HG03066 (cell line): ENCODE measurements at regions not wholly inside any gene's neighbourhood (a gene's known extent, or its start where the extent isn't known, plus 50 kb on each side); places are given as distances from the start of the nearest gene placed in this dataset.

Experiments
- ATAC-seq: cut with Tn5 transposase; IDR thresholded peaks from one replicate; pipeline ENCODE4 v1.9.1; 2021; ENCODE audit warnings: low read depth; ENCODE audit not compliant: unreplicated experiment

DNA sequence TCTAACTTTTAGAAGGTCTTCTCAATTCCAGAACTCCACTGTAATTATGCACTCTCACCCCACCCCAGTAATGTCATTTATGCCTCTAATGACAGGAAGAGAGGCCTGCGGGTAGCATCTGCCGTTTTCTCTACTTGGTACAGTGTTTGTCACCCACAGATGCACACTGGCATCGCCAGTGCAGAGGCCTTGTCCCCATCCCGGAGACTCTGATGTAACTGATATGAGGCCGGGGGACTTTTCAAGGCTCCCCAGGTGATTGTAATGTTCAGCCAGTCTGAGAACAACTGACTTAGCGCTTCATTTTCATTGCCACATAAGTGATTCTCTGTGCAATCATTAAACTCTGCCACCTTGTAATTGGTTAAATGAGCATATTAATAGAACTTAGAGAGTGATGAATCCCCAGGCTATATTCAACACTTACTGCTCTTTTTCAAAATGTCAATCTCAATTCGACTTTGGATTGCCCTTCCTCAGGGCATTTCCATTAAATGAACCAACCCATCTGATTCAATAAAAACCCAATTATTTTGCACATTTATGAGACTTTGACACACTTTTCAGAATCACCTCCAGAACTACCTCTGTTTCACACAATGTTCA, 113.2 kb downstream of the HERPUD2 start:
- ATAC-seq = no peak

DNA sequence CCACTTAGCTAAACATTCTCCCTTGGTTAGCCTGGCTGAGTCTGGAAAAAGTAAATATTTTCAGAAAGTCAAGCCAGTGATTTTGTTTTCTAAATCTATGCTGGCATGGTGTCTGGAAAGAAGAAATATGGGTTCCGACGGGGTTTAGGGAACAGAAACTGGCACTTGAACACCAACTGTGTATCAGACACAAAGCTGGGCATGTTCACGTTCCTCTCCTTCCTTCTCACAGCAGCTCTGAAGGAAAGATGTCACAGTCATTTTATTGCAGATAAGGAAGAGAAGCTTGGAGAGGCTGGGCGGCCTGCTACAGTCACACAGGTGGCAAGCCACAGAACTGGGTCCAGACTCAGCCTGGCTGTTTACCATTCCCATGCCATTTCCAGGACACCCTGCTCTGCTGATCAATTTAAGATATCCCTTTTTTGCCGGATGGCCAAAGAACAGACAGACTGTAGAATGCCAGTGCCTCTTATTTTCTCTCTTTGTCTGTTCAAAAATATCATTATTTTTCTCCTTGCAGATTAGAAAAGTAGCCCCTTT, 118.8 kb downstream of the HERPUD2 start:
- no peak for ATAC-seq

DNA sequence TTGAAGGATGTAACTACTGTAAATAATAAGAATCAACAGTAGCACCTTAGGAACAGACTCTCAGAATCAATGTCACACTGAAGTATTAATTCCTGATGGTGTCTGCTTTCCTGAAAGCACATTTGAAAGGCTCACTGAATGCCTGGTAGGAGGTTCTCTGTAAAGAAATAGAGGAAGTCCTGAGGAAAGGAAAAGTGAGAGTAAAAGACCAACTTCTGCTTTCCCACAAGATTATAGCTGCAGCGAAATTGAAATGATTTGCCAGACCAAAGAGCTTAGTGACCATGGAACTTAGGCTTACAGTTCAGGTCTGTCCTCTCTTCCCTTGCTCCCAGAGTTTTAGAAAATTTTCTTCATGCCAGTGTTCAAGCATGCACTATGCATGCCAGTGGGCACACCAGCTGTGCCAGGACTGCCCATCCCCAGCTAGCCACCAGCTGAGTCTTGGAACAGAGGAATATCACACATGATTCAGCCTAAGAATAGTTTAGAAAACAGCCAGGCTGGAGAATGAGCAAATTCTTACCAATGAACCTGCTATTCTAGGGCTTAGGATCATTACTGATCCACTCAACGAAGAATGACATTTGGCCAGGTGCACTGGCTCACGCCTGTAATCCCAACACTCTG, 123.2 kb downstream of the HERPUD2 start:
- ATAC-seq = no peak

DNA sequence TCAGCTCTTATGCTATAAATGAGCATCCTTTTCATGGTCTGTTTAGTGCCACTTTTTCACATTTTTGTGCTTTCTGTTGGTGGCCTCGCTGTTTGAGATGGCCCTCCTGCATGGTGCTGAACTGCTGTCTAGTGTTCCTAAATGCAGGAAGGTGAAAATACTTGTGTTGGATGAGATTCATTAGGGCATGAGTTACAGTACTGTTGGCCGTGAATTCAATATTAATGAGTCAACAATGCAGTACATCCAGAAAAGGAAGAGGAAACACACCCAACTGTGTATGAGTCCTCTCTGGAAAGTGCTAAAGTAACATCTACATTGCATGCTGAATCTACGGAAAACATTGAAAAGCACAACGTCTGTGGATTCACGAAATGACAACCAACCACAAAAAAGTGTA, 124.0 kb downstream of the HERPUD2 start:
- ATAC-seq = no peak

DNA sequence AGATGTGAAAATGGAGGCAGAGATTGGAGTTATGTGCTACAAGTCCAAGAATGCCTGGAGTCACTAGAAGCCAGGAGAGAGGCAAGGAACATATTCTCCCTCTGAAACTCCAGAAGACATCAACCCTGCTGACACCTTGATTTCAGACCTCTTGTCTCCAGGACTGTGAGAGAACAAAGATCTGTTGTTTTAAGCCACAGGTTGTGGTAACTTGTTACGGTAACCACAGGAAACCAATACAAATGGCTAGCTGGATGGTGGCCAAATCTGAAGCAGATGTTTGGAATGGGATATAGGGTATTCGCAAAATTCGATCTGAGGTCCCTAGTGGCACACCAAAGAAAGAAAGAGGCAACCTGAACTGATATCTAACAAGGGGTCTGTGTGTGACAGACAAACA, 129.0 kb downstream of the HERPUD2 start:
- ATAC-seq = no peak

DNA sequence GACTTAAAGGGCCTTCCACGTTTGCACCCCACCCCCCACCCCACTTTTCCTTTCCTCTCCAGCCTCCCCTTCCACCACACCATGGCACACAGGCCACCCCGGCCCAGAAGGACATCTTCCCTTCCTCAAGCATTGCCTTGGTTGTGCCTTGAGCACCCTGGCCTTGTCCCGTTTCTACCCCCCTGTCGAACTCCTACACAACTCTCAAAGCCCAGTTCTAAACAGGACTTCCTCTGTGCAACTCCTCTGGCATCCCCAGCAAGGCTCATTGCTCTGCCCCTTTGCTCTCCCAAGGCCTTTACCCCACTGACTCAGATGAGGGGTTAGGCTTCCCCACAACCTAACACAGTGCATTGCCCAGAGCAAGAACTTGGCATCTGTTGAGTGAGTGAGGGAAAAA, 136.1 kb downstream of the HERPUD2 start:
- ATAC-seq = no peak

DNA sequence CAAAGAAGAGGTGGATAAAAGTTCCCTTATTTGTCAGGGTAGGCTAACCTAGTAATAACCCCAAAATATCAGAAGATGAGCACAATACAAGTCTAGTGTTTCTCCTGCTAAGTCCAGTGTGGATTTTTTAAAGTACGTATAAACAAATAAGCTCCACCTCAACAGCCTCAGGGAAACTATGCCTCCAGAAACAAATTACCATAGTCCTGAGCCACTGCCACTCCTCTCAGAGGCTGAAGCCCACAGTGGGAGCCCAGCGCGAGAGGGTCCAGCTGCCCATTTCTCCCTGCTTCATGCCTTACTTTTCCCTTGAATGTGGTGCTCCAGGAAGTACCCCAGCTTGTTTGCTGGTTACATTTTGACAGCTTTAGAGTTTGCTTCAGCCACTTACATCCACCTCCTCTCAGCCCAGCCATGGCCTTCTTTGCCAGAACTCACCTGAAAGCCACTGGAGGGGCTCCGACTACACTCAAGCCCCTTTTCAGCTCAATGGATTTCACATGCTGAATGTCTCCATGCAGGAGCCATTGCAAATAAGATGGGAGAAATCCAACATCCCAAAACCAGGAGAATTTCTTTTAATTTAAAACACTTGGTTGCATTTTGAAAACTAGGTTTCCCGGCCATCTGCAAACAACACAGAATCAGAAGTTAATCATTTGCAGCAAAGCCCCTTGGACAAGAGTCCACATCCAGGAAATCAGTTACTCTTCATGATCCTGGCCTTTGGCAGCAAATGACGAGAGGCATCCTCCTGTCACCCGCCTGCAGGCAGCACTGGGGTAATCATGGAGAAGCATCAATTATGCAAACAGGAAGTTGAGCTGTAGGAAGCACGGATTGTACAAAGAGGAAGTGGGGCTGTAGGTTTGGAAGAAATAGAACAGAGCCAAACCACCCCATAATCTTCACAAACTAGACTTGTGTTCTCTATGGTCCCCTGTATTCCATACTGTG, 138.1 kb downstream of the HERPUD2 start:
- ATAC-seq = no peak

DNA sequence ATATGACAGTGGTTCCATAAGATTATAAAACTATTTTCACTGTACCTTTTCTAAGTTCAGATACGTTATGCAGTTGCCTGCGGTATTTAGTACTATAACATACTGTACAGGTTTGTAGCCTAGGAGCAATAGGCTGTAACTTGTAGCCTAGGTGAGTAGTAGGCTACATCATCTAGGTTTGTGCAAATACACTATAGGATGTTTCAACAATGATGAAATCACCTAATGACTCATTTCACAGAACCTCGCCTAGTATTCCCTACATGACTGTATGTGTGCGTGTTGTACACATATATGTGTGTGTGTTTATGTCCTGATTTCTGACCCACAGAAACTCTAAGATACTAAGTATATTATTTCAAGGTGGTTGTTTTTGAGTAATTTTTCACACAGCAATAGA, 139.0 kb downstream of the HERPUD2 start:
- no peak for ATAC-seq

DNA sequence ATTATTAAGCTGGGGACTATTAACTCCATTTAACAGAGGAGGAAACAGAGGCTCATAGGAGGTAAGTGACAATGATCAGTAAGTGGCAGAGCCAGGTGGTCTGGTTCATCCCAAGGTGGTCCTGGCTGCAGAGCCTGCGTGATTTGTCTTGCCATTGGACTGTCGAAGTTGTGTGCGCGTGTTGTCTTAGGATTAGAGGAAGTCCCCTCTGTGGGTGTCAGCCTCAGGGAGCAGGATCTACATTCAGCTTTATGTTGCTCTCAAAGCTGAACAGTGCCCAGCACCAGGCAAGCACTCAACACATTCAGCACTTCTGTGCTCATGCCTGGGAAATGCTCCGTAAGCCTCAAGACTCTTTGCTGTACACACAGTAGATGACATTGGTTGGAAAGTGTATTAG, 139.5 kb downstream of the HERPUD2 start:
- no peak for ATAC-seq

DNA sequence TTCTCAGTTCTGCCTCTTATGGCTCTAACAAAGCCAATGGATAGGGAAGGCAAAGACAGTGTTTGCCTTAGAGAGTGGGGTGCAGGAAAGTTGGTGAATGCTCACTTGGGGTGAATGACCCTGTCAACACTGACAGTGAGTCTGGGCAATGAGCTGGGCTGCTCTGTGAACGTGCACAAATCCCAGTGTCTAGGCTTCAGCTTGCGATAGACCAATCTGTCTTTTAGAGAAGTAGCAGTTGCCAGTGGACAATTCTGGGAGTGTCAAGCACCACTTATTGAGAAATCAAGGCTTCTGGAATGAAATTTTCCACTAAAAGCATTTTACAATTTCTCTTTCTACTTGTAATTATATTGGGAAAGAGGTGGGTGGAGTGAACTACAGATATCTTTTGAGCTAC, 141.4 kb downstream of the HERPUD2 start:
- ATAC-seq = no peak

DNA sequence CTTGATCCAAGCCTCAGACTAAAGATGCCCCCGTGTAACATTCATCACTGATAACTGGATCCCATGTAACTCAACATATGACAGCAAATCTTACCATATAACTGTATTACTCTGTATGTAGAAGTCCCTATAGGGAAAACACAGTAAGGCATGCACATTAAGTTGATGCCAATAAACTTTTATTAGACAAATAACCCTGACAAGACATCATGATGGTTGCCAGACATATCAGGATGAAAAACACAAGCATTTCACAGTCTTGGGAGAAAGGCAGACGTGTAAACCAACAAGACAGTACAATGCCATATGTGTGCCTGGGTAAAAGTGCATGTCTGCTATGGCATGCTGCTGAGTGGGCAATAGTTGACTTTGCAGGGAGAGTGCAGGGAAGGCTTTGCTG, 142.2 kb downstream of the HERPUD2 start:
- ATAC-seq = no peak

DNA sequence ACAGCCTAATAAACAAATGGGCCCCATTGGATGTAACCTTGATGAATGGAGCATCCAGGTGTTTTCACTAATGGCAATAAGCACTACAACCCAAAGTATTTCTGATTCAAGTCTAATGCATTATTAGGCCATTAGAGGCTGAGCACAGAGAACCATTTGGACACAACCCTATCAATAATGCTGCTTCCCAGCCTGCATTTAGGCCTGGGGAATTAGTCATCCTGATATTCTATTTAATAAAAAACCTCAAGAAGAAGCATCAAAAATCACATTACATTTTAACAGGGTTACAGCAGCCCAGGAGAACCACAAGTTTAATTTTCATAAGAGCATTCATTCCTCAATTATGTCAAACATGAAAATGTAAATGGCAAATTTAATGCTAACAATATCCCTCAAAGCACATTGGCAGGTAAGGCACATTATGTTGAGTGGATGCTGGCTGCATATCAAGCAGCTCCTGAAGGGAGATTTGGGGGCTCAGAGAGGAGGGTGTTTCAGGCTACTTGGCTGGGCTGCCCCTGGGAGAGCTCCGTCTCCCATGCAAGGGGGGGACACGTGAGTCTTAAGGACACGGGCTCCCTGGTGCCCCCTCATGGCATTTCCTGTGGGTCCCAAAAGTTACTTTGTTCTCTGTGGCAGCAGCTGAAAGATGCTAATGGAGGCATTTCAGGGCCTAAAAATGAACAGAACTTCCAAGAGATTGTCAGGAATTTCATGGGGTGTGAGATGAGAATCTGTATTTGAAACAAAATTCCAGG, 143.4 kb downstream of the HERPUD2 start:
- ATAC-seq = no peak

DNA sequence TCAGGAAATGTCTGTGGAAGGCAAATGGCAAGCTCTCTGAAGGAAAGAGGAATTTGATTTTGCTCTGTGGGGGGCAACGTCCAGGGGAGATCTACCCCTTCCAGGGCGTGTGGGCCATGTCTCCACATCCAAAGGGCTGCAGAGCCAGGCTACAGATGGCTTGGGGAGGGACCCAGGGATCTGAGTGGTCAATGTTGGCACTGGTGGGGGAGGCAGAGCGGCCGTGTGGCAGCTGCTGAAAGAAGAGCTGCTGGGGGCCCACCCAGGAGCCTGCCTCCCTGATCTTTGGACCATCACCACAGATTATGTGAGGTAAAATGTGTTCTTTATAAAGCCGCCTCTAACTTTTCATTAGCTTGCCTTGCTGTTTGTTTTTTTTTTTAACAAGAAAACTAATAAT, 144.1 kb downstream of the HERPUD2 start:
- ATAC-seq = no peak

DNA sequence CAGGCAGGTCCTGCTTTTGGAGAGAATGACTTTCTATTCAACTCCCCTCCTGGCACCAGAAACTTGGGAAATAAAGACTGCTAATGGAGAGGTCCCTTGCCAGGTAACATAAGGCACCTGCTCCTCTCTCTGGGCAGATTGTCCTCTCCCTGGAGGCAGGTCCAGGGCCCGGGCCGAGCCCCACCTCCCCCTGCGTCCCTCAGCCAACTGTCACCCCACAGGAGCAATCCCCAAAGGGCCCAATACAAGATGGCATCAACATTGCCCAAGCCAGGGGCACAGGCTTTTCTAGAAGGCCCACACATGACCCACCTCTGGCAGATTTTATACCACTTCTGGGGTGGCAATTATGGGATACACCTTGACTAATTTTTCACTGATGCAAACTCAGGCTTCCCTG, 145.2 kb downstream of the HERPUD2 start:
- ATAC-seq = no peak

DNA sequence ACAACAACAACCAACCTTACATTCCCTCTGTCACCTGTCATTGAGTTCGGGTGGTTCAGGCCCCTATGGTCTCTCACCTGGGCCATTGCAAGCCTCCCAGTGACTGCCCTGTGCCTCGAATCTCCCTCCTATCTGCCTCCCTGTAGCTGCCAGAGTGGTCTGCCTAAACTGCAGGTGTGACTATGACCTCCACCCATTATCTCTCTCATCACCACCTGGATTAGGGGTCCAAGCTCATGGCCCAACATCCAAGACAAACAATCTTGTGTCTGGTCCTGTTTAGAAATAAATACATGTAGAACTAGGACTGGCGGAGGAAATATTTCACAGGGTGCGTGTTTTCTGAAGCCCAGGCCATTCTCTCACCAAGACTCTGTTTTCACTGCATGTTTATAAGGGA, 146.6 kb downstream of the HERPUD2 start:
- no peak for ATAC-seq

DNA sequence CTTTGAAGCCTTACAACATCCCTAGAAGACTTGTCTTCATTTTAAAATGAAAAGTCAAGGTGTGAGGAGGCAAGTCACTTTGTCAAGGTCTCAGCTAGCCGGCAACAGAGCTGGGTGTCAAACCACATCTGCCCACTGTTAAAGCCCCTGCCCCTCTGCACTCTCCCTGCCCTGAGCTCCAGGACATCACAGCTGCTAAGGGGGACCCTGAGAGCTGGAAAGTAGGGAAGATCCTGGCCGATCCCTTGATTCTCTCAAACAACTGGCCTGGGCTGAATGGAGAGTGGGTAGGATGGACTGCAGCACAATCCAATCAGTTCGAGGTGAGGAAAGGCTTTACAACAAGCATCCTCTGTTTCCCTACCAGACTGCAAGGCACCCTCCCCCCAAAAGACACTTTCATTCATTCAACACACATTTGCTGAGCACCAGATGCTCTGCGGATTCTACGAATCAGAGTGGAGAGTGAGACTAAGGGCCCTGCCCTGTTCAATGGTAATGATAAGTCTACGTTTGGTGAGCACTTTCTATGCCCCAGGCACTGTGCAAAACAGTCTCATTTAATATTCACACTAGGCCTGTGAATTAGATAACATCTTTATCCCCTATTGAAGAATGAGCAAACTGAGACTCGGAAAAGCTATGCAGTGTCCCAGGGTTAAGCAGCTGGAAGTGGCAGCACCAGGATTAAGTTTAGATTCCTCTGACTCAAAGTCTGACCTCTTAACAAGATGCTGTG, 148.1 kb downstream of the HERPUD2 start:
- ATAC-seq = no peak

DNA sequence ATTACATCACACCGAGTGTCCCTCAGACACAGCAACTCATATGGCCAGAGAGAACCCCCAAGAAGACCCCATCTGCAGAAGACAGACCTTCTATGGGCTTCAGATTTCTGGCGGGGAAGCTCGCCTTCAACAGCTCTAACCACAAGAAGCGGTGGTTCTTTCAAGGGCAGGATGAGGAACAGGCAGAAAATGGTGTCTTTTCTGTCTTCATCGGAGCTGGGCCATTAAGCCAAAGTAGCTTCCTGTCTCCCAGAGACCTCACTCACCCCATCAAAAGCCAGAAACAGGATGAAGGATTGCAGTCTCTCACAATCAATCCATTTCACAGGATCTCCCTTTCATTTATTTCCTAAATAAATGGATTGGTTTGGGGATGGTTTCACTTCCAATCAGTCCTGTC, 149.1 kb downstream of the HERPUD2 start:
- ATAC-seq = no peak

DNA sequence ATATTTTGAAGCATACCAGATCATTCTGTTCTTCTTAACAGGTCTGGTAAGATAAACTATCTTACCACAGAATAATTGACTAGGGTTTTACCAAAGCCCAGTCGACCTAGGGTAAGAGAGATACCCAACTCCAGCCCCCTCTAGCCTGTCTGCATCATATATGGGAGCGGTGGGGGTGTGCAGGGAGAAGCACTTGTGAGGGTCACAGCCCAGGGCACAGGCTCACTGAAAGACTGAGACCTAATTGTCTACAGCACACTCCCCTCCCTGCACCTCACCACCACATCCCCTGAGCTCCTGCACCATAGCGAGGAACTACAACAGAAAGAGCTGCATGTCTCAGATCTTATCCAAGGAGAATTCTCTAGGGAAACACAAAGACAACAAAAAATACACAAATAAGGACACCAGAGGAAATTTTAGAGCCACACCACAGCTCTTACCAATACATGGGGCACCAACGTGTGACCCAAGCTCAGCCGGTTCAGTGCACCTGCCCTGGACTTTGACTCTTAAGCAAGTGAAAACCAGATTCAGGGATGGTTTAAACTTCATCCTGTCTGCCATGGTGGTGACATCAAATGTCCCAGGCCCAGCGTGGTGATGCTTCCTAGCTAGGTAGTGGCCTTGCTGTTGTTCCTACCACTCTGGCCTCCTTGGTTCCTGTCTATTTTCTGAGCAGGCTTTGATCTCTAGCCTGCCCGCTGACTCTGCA, 150.8 kb downstream of the HERPUD2 start:
- ATAC-seq = no peak
